ENCODE measurements at regions not wholly inside any gene's neighbourhood (a gene's known extent, or its start where the extent isn't known, plus 50 kb on each side); places are given as distances from the start of the nearest gene placed in this dataset.

DNA sequence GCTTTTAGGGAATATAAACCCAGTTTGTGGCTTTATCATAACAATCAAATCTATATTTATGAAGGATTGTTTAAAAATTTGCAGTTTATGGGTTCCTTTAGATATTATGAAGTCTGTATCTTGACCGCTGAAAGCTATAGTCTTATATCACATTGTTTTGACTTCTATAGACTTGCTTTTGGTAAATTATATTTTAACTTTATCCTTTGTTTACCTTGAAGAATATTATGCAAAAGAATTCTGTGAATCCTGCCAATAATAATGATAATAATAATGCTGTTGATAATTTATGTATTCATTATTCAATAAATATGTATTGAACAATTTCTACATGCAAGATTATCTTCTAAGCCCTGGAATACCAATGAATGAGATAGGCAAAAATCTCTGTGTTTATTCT lies 101.9 kb upstream of the MTPN start:
- dilution Hi-C loops (cut with HindIII; ENCODE audit: low sequenced_read_pairs, unreplicated experiment) (no loop called here), intact Hi-C loops (cut with micrococcal nuclease) (no loop called here), in situ Hi-C loops (cut with MboI; ENCODE audit: low sequenced_read_pairs) (no loop called here)
- Histone ChIP-seq H4K91ac (ENCODE audit: insufficient read depth, low read depth, low read length) (no peak overlapping the region), H2BK15ac (ENCODE audit: low read depth, low read length) (no peak overlapping the region), H2BK5ac (ENCODE audit: low read depth, low read length, poor library complexity, severe bottlenecking) (no peak overlapping the region), H4K8ac (ENCODE audit: low read depth in 2 of 2, low read length in 2 of 2) (no peak overlapping the region), H3K27me3 (ENCODE audit: control insufficient read depth, insufficient read depth, low read length) (no peaks in the 10 kb centered on the region), H3K36me3 (ENCODE audit: control insufficient read depth, insufficient read depth, low read length) (no peaks in the 10 kb centered on the region), H4K20me1 (ENCODE audit: insufficient read depth, low read length) (no peaks in the 10 kb centered on the region), H3K4me1 (ENCODE audit: control insufficient read depth, insufficient read depth, low read length) (no peaks in the 10 kb centered on the region), H3K14ac (replicated peaks; ENCODE audit: low read depth, low read length) (no peak overlapping the region), H3K18ac (ENCODE audit: low read depth, low read length) (no peak overlapping the region), H2BK20ac (ENCODE audit: low read depth, low read length) (no peak overlapping the region), H3K4ac (ENCODE audit: low read depth, low read length) (no peak overlapping the region), H3K27ac (ENCODE audit: insufficient read depth, low read length) (no peak overlapping the region), H3K56ac (ENCODE audit: extremely low read depth, insufficient read depth, low read length) (no peak overlapping the region), H3K9me3 (ENCODE audit: control insufficient read depth, insufficient read depth, low read length) (no peaks in the 10 kb centered on the region), H2AFZ (replicated peaks; ENCODE audit: low read length, poor library complexity) (no peak overlapping the region), H3K23ac (ENCODE audit: low read depth, low read length) (no peak overlapping the region), H2AK9ac (replicated peaks; ENCODE audit: low read depth, low read length, poor library complexity) (no peak overlapping the region), H2BK120ac (ENCODE audit: low read depth, low read length) (no peak overlapping the region), H3K79me1 (ENCODE audit: low read depth in 1 of 2, low read length in 2 of 2) (no peaks in the 10 kb centered on the region), H3K9me1 (ENCODE audit: insufficient read depth, low read length) (no peaks in the 10 kb centered on the region), H3K4me2 (ENCODE audit: low read depth, low read length) (no peak overlapping the region), H4K5ac (ENCODE audit: low read depth, low read length) (no peak overlapping the region), H3K4me3 (ENCODE audit: insufficient read depth, low read depth, low read length) (no peak overlapping the region), H3K9ac (ENCODE audit: low read depth, low read length) (no peak overlapping the region), H2AK5ac (ENCODE audit: low read depth, low read length) (no peak overlapping the region)
- no peak for ATAC-seq (ENCODE audit: low read depth)
- BruUV-seq (replicated peaks), result no TSS peak
- no CpG with 5 or more reads among the region's 1 CpG for WGBS, 2 experiments (ENCODE audit: extremely low coverage in 2 of 2, insufficient read length in 1 of 2)
- TF ChIP-seq MXI1 (IDR thresholded peaks at IDR 0.05; ENCODE audit: borderline replicate concordance, low read depth, low read length) (no peak), POLR2A (IDR thresholded peaks at IDR 0.05; ENCODE audit: low read depth, low read length) (no peak)
- TF ChIP-seq, protein P1, sequence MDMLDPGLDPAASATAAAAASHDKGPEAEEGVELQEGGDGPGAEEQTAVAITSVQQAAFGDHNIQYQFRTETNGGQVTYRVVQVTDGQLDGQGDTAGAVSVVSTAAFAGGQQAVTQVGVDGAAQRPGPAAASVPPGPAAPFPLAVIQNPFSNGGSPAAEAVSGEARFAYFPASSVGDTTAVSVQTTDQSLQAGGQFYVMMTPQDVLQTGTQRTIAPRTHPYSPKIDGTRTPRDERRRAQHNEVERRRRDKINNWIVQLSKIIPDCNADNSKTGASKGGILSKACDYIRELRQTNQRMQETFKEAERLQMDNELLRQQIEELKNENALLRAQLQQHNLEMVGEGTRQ (IDR thresholded peaks at IDR 0.05; ENCODE audit: low read depth, low read length), result no peak
- ChIA-PET POLR2A (ENCODE audit: unreplicated experiment) (no interaction called here), CTCF (no interaction called here)
- no peak for DNase-seq
